Heart left ventricle (tissue), 13 donors: ENCODE measurements at regions not wholly inside any gene's neighbourhood (a gene's known extent, or its start where the extent isn't known, plus 50 kb on each side); places are given as distances from the start of the nearest gene placed in this dataset.

Experiments
- POLR2A ChIP-seq, 2 donors: fragments of 450-650 bp; IDR thresholded peaks; one replicate each; pipeline ENCODE4 v1.6.1; 2017; ENCODE audit warnings: antibody characterized with exemption in 2 of 2, mild to moderate bottlenecking in 2 of 2, moderate library complexity in 2 of 2
- TF ChIP-seq, protein P1 (sequence below), 12 donors: fragments of 200-600 bp; sonication (generic) in 4 of 12; IDR thresholded peaks; one replicate each; pipeline versions ENCODE4 v1.5.0 to v1.8.0; 2018 to 2022; ENCODE audit warnings: antibody characterized with exemption in 12 of 12, mild to moderate bottlenecking in 5 of 12
- donor health status: ischemic (EF 13 %, LVEDD 7.1; RV severe dilation, severe dysfunction).
- donor health status: DM: no; HTN: yes; CAD: no.
- donor health status: DM: no; HTN: no; CAD: no.
- donor health status: ischemic (EF 25% LVEDD 6.9; RV normal size, moderate dysfunction).
- donor health status: ischemic (EF 25% LVEDD 5.7; RV mildly dilated, moderate dysfunction).
- donor health status: ischemic (EF 35%, LVEDD 5.7; RV mildly dilated, moderate dysfunction).
- donor health status: nonischemic (EF 11% LVEDD 7.7; RV severe dilation, severe dysfunction).
- donor health status: DM: yes; HTN: yes; CAD: no.
- donor health status: PGD.
- donor health status: ischemic (EF 29% LVEDD 5.4; RV normal size, mild dysfunction).
- donor health status: nonischemic (EF 23%, LVEDD 6.1; RV moderate dilation, normal function).

DNA sequence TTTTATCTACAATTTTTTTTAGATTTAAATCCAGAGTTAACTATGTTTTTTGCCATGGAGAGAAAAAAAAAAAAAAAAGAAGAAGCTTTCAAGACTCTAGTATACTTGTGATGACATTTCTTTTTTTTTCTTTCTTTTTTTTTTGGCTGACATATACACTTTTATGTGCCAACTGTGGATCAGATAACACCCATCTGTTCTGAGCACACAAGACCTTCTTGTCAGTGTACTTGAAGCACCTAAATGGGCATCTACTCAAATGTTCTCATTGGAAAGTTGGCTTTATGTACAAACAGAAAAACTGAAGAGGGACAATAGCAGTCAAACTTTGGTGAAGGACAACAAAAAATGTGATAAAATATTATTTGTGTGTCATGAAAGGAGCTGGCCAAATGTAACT lies 904.5 kb downstream of the GRIK2 start:
- no peak for TF ChIP-seq POLR2A (IDR thresholded peaks at IDR 0.05)
- TF ChIP-seq, protein P1, sequence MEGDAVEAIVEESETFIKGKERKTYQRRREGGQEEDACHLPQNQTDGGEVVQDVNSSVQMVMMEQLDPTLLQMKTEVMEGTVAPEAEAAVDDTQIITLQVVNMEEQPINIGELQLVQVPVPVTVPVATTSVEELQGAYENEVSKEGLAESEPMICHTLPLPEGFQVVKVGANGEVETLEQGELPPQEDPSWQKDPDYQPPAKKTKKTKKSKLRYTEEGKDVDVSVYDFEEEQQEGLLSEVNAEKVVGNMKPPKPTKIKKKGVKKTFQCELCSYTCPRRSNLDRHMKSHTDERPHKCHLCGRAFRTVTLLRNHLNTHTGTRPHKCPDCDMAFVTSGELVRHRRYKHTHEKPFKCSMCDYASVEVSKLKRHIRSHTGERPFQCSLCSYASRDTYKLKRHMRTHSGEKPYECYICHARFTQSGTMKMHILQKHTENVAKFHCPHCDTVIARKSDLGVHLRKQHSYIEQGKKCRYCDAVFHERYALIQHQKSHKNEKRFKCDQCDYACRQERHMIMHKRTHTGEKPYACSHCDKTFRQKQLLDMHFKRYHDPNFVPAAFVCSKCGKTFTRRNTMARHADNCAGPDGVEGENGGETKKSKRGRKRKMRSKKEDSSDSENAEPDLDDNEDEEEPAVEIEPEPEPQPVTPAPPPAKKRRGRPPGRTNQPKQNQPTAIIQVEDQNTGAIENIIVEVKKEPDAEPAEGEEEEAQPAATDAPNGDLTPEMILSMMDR (IDR thresholded peaks at IDR 0.05): no peak
